ENCODE measurements at regions not wholly inside any gene's neighbourhood (a gene's known extent, or its start where the extent isn't known, plus 50 kb on each side); places are given as distances from the start of the nearest gene placed in this dataset.

- no peaks in the 10 kb centered on the region for H3K9me3 ChIP-seq (ENCODE audit: control insufficient read depth, low read depth, low read length)
- H3T11ph ChIP-seq (ENCODE audit: low read length) = no peak overlapping the region
- no peak overlapping the region for H4K8ac ChIP-seq (replicated peaks; ENCODE audit: insufficient read length, low read depth, low read length)
- no peak overlapping the region for H3K4ac ChIP-seq (ENCODE audit: low read depth, low read length)
- no peak overlapping the region for H3K18ac ChIP-seq (ENCODE audit: insufficient read length, low read depth, low read length)
- H2BK120ac ChIP-seq (ENCODE audit: low read depth, low read length, poor library complexity, severe bottlenecking) = no peak overlapping the region
- no peaks in the 10 kb centered on the region for H3K79me2 ChIP-seq (ENCODE audit: insufficient read depth, low read length)
- no peak overlapping the region for H2BK15ac ChIP-seq (ENCODE audit: low read depth, low read length)
- no peak overlapping the region for H2BK5ac ChIP-seq (ENCODE audit: insufficient read length, low read length)
- H4K5ac ChIP-seq (ENCODE audit: insufficient read length, low read depth, low read length) = no peak overlapping the region
- H2AFZ ChIP-seq (ENCODE audit: low read length) = no peak overlapping the region
- no peak overlapping the region for H3K14ac ChIP-seq (ENCODE audit: insufficient read depth, low read length)
- H3K56ac ChIP-seq (ENCODE audit: insufficient read length, low read depth, low read length) = no peak overlapping the region
- H3K4me1 ChIP-seq (ENCODE audit: insufficient read depth, low read length) = no peaks in the 10 kb centered on the region
- Mint-ChIP-seq H3K27me3 (ENCODE audit: low read depth) (no peaks in the 10 kb centered on the region), H3K4me3 (no peak overlapping the region), H3K36me3 (ENCODE audit: insufficient read depth in 1 of 3, low read depth in 3 of 3) (no peaks in the 10 kb centered on the region; a peak in 1 of 7 replicates), H3K4me1 (peaks cover 4 to 5% of the 10 kb centered on the region in 2 experiments; a peak in 3 of 4 replicates), H3K27ac (no peak overlapping the region; a peak in 1 of 7 replicates), H3K9me3 (no peaks in the 10 kb centered on the region; a peak in 1 of 5 replicates)
- no CpG with 5 or more reads among the region's 6 CpGs for WGBS (ENCODE audit: extremely low coverage, insufficient read length, low lambda C conversion rate)
- no peak overlapping the region for H3K27ac ChIP-seq (ENCODE audit: insufficient read length, low read depth, low read length)
- H2BK12ac ChIP-seq (ENCODE audit: insufficient read length, low read depth, low read length) = no peak overlapping the region
- H3K23me2 ChIP-seq (ENCODE audit: insufficient read length, low read depth, low read length, poor library complexity, severe bottlenecking) = no peaks in the 10 kb centered on the region
- H3K27me3 ChIP-seq (ENCODE audit: insufficient read depth, low read length) = no peaks in the 10 kb centered on the region
- no peak overlapping the region for H3K4me2 ChIP-seq (ENCODE audit: insufficient read depth, insufficient read length, low read length)
- no peaks in the 10 kb centered on the region for H3K79me1 ChIP-seq (ENCODE audit: insufficient read depth, low read depth, low read length, poor library complexity, severe bottlenecking)
- H2BK20ac ChIP-seq (ENCODE audit: low read depth, low read length, poor library complexity, severe bottlenecking) = no peak overlapping the region
- no peaks in the 10 kb centered on the region for H4K20me1 ChIP-seq (ENCODE audit: control insufficient read depth, insufficient read depth, insufficient read length)
- DNase-seq = no peak
- H3K23ac ChIP-seq (ENCODE audit: insufficient read length, low read depth, low read length) = no peak overlapping the region
- no peak overlapping the region for H4K91ac ChIP-seq (ENCODE audit: insufficient read length, low read depth, low read length)
- TF ChIP-seq CTCF (conservative IDR thresholded peaks at IDR 0.05) = no peak
- no peak overlapping the region for H3K9ac ChIP-seq (ENCODE audit: extremely low read depth, insufficient read length, low read length)
- H2AK5ac ChIP-seq (ENCODE audit: insufficient read length, low read length) = no peak overlapping the region
These were observed 661.0 kb upstream of the C9orf72 start for GRCh38 chr9:28234133-28234893.

All from H9 (cell line).